ES-I3 (cell line): ENCODE measurements at regions not wholly inside any gene's neighbourhood (a gene's known extent, or its start where the extent isn't known, plus 50 kb on each side); places are given as distances from the start of the nearest gene placed in this dataset.
"Not testable (repeated sequence)": the region's sequence is repeated elsewhere in the genome, so short reads cannot be mapped to it uniquely, and the experiment has no call there.

Experiments used
- H3K36me3 ChIP-seq: 2 replicates; pipeline ENCODE4 v1.6.1; 2013; ENCODE audit warnings: mild to moderate bottlenecking, low read length, control low read depth, moderate library complexity; ENCODE audit not compliant: insufficient read depth
- H3K4me1 ChIP-seq: 2 replicates; pipeline ENCODE4 v1.6.1; 2013; ENCODE audit warnings: mild to moderate bottlenecking, control low read depth, low read length; ENCODE audit not compliant: insufficient read depth
- H3K9ac ChIP-seq: 2 replicates; pipeline ENCODE4 v1.6.1; 2013; ENCODE audit warnings: low read depth, mild to moderate bottlenecking, low read length, moderate library complexity
- H3K9me3 ChIP-seq: 2 replicates; pipeline ENCODE4 v1.6.1; 2013; ENCODE audit warnings: mild to moderate bottlenecking, low read length, moderate library complexity; ENCODE audit not compliant: control insufficient read depth, insufficient read depth

- Histone ChIP-seq H3K4me1 (no peaks in the 10 kb centered on the region), H3K9me3 (no peaks in the 10 kb centered on the region), H3K36me3 (no peaks in the 10 kb centered on the region), H3K9ac (no peak overlapping the region)
Observed at GRCh38 chr4:54840430-54840829, 182.7 kb downstream of the KIT start.

- Histone ChIP-seq H3K36me3 (no peaks in the 10 kb centered on the region), H3K9me3 (no peaks in the 10 kb centered on the region), H3K9ac (no peak overlapping the region), H3K4me1 (no peaks in the 10 kb centered on the region)
Observed at GRCh38 chr4:54838301-54838700, 180.5 kb downstream of the KIT start.

GRCh38 chr4:54837576-54838140 lies 179.9 kb downstream of the KIT start:
- no peak overlapping the region for H3K9ac ChIP-seq
- no peaks in the 10 kb centered on the region for H3K36me3 ChIP-seq
- no peaks in the 10 kb centered on the region for H3K4me1 ChIP-seq
- H3K9me3 ChIP-seq: no peaks in the 10 kb centered on the region

- H3K36me3 ChIP-seq, H3K4me1 ChIP-seq, H3K9me3 ChIP-seq: not testable (repeated sequence)
Observed at GRCh38 chr4:54828361-54828760, 170.6 kb downstream of the KIT start.

GRCh38 chr4:54823616-54824015 lies 165.9 kb downstream of the KIT start:
- Histone ChIP-seq H3K36me3 (no peaks in the 10 kb centered on the region), H3K9ac (no peak overlapping the region), H3K9me3 (no peaks in the 10 kb centered on the region), H3K4me1 (no peaks in the 10 kb centered on the region)

More at GRCh38 chr4:54828361-54828760, 170.6 kb downstream of the KIT start:
- not testable (repeated sequence) for H3K9ac ChIP-seq

GRCh38 chr4:54819034-54819433 lies 161.3 kb downstream of the KIT start:
- H3K36me3 ChIP-seq: no peaks in the 10 kb centered on the region
- H3K9me3 ChIP-seq: no peaks in the 10 kb centered on the region
- H3K4me1 ChIP-seq: no peaks in the 10 kb centered on the region
- H3K9ac ChIP-seq: no peak overlapping the region

- no peaks in the 10 kb centered on the region for H3K36me3 ChIP-seq
- H3K9me3 ChIP-seq: no peaks in the 10 kb centered on the region
- H3K4me1 ChIP-seq: no peaks in the 10 kb centered on the region
- H3K9ac ChIP-seq: no peak overlapping the region
Observed at GRCh38 chr4:54818481-54818880, 160.7 kb downstream of the KIT start.

GRCh38 chr4:54813674-54814073 lies 155.9 kb downstream of the KIT start:
- Histone ChIP-seq H3K4me1 (no peaks in the 10 kb centered on the region), H3K9me3 (no peaks in the 10 kb centered on the region), H3K36me3 (no peaks in the 10 kb centered on the region), H3K9ac (no peak overlapping the region)

GRCh38 chr4:54806351-54806750 lies 148.6 kb downstream of the KIT start:
- no peaks in the 10 kb centered on the region for H3K4me1 ChIP-seq
- H3K9ac ChIP-seq: no peak overlapping the region
- H3K9me3 ChIP-seq: no peaks in the 10 kb centered on the region; the same call in 1 of the 2 replicates
- H3K36me3 ChIP-seq: no peaks in the 10 kb centered on the region

GRCh38 chr4:54802336-54802735 lies 144.6 kb downstream of the KIT start:
- no peaks in the 10 kb centered on the region for H3K36me3 ChIP-seq
- no peak overlapping the region for H3K9ac ChIP-seq
- H3K4me1 ChIP-seq: no peaks in the 10 kb centered on the region
- H3K9me3 ChIP-seq: no peaks in the 10 kb centered on the region; the same call in 1 of the 2 replicates

- Histone ChIP-seq H3K4me1 (no peaks in the 10 kb centered on the region), H3K36me3 (no peaks in the 10 kb centered on the region), H3K9ac (no peak overlapping the region), H3K9me3 (no peaks in the 10 kb centered on the region)
Observed at GRCh38 chr4:54800831-54801530, 143.2 kb downstream of the KIT start.

GRCh38 chr4:54794579-54794978 lies 136.8 kb downstream of the KIT start:
- Histone ChIP-seq H3K9me3 (no peaks in the 10 kb centered on the region), H3K36me3 (no peaks in the 10 kb centered on the region), H3K4me1 (no peaks in the 10 kb centered on the region), H3K9ac (no peak overlapping the region)

GRCh38 chr4:54793856-54794422 lies 136.2 kb downstream of the KIT start:
- Histone ChIP-seq H3K9me3 (no peaks in the 10 kb centered on the region), H3K36me3 (no peaks in the 10 kb centered on the region), H3K9ac (no peak overlapping the region), H3K4me1 (no peaks in the 10 kb centered on the region)
